Stimulated activated CD8-positive, alpha-beta memory T cell treated with anti-CD3 and anti-CD28 coated beads, Interleukin-4, amount 100 ng/mL, for 24 hours (primary cell): ENCODE measurements at regions not wholly inside any gene's neighbourhood (a gene's known extent, or its start where the extent isn't known, plus 50 kb on each side); places are given as distances from the start of the nearest gene placed in this dataset.
"Not testable (repeated sequence)": the region's sequence is repeated elsewhere in the genome, so short reads cannot be mapped to it uniquely, and the experiment has no call there.

Source experiments
- DNase-seq: peaks from one replicate; pipeline ENCODE4 v3.0.0-alpha.2; 2020; ENCODE audit warnings: low read depth

DNA sequence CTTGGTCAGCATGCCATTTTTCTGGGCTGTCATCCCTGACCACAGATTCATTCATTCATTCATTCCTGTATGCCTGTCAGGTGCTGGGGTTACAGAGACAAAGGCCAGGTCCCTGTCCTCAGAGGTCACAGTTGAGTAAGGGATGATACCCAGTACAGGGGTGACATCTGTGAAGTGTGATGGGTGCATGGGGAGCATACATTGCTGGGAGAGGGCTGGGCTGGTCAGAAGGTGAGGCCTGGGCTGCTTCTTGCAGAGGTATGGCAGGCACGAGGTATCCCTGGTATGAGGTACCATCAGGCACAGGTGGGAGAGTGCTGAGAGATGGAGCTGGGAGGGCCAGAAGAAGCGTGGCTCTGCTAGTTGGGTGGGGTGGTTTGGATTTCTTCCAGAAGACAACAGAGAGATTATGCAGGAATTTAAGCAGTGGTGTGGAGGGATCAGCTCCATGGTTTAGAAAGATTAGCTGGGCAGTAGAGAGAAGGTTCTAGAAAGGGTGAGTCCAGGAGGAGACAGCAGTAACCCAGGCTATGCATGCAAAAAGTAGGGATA lies 181.9 kb upstream of the HAAO start:
- no peak for DNase-seq

DNA sequence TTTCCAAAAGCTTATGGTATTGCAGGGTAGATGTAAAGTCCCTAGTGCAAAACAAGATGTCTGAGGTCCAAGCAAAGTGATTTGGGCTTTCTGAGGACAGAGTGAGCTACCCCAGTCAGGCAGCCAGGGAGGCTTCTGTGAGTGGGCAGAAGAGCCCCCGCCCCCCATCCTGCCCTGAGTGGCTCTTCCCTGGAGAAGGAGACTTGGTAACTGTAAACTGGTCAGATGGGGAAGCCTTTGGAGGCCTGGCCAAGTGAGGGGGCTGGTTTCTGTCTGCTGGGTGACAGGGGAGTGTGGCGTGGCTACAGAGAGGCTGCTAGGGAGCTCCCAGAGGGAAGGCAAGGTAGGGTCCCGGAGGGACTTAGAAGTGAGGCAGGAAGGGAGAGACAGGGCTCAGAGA lies 181.3 kb upstream of the HAAO start:
- no peak for DNase-seq

- DNase-seq, result not testable (repeated sequence)
These were observed 180.6 kb upstream of the HAAO start for GRCh38 chr2:42972933-42973516.

- no peak for DNase-seq
These were observed 179.8 kb upstream of the HAAO start for GRCh38 chr2:42971947-42972736.

DNA sequence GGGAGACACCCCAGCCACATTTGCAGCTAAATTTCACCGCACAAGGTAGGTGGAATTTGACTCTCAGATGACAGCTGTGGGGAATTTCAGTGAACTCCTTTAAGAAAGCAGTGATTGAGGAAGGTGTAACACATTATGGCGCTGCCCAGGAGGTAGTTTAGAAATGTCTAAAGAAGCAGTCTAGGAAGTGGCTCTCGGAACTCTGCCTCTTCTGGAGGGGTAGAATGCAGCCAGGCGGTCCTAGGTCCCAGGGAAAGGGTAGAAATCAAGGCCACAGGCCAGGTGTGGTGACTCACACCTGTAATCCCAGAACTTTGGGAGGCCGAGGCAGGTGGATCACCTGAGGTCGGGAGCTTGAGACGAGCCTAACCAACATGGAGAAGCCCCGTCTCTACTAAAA lies 179.0 kb upstream of the HAAO start:
- no peak for DNase-seq

DNA sequence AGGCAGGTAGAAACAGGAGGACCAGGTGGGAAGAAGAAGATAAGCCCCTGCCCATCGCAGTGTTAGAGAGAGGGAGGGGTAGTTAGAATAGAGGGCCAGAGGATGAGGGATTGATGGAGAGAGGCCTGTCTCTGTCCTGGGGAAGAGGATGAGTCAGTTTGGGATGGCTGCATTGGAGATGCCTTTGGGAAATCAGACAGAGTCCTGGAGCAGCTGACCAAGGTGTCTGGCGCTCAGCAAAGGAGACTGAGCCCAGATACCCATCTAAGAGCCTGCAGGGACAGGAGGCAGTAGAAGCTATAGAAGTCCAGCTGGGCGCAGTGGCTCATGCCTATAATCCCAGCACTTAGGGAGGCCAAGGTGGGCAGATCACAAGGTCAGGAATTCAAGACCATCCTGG lies 177.8 kb upstream of the HAAO start:
- DNase-seq, result no peak

DNA sequence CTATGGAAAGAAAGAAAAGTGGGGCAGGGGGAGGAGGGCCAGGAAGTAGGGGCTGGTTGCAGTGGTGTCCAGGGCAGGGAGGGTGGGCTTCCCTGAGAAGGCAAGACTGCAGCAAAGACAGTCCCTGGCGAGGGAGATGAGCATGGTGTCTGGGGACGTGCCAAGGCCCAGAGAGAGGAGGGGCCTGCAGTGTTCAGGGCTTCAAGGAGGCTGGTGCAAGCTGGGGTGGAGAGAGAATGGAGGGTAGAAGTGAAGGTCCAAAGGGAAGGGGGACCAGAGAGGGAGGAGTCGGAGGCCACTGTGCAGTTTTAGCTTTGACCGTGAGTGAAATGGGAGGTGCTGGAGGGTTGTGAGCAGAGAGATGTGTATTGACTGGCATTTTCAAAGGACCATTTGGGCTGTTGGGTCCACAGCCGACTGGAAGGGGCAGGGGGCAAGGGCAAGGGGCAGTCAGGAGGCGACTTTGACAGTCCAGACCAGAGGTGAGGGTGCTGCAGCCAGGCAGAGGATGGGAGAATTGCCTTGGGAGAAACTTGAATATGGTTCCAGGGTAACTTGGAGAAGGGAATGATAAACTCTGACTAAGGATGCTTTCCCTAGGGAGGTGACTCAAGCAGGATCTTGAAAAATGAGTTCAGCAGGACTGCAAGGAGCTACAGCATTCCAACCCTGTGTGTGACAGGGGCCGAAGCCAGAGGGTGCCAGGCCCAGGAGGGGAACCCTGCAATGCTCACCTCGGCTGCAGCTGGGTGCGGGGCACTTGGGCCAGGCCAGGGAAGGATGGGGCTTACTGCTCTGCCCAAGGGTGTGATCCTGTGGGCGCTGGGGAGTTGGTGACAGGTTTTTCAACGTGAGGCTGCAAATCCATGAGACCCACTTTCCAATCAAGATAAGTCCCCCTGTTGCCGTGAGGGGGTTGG lies 177.1 kb upstream of the HAAO start:
- no peak for DNase-seq

DNA sequence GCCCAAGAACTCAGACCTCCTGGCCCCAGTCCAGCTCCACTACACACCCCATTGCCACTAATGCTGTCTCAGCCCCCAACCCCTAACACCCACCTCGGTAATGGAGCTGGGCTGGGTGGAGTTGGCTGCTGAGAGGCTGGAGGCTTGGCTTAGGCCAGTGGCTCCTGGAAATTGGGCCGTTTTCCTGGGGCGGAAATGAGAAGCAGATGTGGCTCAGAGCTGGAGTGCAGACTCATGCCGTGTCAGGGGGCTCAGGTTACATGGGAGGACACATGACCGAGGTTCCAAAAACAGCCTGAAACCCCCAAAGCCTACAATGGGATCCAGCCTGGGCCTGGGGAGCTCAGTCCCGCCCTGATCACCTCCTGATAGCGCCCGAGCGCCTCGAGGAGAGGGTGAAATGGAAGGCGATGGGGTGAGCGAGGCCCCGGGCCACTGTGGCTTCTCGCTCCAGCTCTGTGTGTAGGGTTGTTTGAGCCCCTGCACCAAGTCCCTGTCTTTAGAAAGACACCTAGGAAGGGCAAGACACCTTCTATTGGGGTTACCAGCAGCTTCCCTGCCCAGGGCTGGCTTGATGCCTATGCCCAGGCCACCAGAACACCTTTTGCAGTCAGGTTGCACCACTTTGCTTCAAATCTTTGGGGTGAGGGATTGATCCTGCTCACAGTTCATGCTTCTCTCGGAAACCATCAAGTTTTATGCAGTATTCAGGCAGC lies 175.7 kb upstream of the HAAO start:
- DNase-seq, result no peak

DNA sequence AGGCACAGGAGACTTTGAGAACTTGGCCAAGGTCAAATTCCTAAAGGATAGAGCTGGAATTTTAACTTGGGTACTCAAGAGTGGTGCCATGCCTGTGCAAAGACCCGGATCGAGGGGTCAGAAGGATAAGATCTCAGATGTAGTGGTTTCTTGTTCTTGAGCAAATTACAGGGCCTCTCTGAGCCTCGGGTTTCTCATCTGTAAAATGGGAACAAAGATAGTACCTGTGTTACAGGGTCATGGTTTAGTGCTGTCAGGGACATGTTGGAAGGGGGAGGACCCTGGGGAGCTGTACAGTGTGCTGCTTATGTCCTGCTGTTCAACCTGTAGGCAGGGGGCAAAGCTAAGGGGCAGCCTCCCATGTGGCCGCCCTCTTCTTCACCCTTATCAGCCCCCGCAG lies 173.5 kb upstream of the HAAO start:
- no peak for DNase-seq

DNA sequence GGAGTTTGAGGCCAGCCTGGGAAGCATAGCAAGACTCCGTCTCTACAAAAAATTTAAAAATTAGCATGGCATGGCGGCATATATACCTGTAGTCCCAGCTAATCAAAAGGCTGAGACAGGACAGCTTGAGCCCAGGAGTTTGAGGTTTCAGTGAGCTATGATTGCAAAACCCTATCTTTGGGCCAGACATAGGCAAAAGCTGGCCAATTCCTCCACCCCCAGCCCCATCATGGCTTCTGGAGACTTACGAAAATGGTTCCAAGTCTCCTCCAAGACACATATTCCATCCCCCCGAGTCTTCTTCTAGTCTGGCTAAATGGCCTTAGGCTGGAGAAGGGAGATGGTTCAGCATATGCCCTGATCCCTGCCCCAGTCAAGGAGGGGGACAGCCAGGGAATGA lies 172.8 kb upstream of the HAAO start:
- no peak for DNase-seq

- DNase-seq, result no peak
These were observed 172.2 kb upstream of the HAAO start for GRCh38 chr2:42964439-42965083.

DNA sequence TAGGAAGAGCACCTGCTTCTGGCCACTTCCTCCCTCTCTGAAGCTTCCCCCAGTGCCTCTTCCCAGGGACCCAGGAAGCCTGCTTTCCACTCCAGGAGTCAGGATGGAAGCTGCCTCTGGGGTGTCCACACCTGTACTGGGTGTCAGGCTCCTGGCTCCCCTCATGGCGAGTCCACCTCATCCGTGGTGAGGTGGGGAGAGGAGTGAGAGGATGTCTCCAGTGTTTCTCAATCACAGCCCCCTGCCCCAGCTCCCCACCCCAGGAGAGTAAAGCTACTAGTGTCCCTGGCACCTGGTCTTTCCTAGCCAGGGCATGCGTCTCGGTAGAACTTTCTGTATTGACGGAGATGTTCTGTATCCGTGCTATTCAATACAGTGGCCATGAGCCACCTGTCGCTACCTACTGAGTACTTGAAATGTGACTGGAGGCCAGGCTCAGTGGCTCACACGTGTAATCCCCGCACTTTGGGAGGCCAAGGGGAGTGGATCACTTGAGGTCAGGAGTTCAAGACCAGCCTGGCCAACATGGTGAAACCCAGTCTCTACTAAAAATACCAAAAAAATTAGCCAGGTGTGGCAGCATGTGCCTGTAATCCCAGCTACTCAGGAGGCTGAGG lies 171.2 kb upstream of the HAAO start:
- no peak for DNase-seq

DNA sequence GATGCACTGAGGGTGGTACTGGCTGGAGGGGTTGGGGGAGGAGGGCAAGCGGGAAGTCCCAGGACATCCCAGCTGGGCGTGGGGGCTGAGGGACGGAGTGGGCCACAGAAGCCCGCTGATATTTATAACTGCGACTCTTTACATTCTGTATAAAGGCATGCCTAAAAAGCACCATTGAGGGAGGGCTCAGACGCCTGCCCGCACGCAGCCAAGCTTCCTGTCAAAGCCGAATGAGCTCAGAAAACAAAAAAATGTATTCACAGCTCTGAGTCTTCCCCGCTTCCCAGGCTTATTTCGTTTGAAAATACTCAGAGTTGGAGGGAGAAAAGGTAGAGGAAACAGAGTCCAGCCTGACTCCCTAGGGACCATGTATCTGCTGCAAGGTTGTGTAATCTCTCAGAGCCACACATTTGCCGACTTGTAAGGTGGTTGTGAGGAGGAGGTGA lies 170.1 kb upstream of the HAAO start:
- DNase-seq, result no peak

DNA sequence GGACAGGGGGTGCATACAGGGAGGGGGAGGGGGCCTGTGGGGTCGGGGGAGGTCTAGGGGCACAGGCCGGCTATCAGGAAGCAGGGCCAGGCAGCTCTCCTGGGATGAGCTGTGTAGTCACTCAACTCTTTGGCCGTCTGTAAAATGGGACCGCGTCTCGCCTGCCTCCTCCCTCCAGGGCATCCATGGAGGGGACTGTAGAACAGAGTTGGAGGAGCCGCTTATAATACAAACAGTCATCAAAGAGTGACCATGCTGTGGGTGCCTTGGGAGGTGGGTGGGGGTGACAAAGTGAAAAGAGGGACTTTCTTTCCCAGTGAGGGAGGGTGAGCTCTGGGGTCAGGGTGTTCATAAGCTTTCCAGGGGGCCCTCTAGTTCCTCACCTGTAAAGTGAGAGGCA lies 169.6 kb upstream of the HAAO start:
- no peak for DNase-seq

GRCh38 chr2:42961385-42961811 lies 169.0 kb upstream of the HAAO start:
- DNase-seq, result no peak

GRCh38 chr2:42960842-42961180 lies 168.4 kb upstream of the HAAO start:
- DNase-seq, result no peak

GRCh38 chr2:42960002-42960841 lies 167.8 kb upstream of the HAAO start:
- no peak for DNase-seq

DNA sequence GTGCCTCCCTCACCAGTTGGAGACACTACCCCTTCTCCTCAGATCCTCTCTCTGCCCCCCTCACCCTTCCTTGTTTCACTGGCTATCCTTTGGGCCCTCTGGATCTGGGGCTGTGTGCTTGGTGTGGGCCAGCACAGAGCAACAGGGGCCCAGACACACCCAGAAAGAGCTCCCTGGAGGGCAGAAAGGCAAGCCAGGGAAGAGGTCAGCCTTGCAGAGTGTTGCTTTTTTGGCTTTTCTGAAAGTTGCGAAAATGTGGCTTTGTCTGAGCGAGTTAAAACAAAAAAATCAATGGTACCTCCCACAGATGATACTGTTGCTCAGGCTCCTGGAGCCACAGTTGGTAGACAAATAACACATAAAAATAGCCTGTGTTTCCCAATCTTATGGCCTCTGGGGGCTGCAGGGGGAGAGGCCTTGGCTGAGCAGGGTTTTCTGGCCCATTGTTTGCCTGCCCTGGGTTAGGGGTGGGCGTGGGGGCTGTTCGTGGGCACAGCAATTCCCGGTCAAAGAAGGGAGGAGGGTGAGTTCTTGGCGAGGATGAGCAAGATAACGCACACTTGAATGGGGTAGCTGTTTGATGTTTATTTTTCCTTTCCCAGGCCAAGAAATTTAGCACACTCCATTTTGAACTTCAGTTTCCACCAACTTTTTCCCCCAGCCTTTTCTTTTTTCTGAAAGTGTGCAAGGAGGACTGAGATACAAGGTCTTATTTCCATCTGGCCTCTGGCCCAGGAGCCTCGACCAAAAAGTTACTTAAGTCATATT lies 167.0 kb upstream of the HAAO start:
- no peak for DNase-seq

GRCh38 chr2:42958741-42959233 lies 166.4 kb upstream of the HAAO start:
- DNase-seq, result no peak
